ENCODE measurements at regions not wholly inside any gene's neighbourhood (a gene's known extent, or its start where the extent isn't known, plus 50 kb on each side); places are given as distances from the start of the nearest gene placed in this dataset.

DNA sequence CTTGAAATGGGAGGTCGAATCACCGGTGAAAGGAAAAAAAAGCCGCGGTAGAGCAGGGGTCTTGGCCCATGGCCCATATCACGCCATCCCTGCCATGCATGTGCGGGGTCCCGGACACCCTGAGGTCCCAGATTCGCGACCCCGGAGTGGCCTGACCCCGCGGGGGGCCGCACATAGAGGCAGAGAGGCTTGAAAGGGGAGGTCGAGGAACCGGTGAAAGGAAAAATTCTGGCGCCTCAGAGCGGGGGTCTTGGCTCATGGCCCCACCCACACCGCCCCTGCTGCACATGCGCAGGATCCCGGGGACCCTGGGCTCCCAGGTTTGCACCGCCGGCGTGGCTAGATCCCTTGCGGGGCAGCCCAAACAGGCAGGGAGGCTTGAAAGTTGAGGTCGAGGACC, 319.8 kb downstream of the ALG10 start:
- WGBS, 10 experiments: 20 to 100% methylated on average over 1 of the region's 25 CpGs; no CpG with 5 or more reads in 8 of the 10 experiments
- no peak for ATAC-seq (replicated peaks in 6 of 8)
- in situ Hi-C loops (cut with MboI; ENCODE audit: low pct_unique_long_range_greater_than_20kb in 2 of 9, low sequenced_read_pairs in 9 of 9, unreplicated experiment in 9 of 9): no loop called here

DNA sequence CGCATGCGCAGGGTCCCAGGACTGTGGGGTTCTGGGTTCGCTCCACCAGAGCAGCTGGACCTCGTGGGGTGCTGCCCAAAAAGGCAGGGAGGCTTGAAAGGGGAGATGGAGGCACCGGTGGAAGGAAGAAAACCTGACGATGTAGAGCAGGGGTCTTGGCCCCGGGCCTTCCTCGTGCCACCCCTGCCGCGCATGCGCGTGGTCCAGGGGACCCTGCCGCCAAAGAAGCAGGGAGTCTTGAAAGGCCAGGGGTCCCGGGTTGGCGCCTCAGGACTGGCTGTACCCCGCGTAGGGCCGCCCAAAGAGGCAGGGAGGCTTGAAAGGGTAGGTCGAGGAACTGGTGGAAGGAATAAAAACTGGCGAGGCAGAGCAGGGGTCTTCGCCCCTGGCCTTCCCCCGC, 321.0 kb downstream of the ALG10 start:
- Histone ChIP-seq H3K27ac (no peak overlapping the region), H3K4me3 (no peak overlapping the region), H3K4me1 (replicated peaks in 1 of 2) (no peaks in the 10 kb centered on the region)
- ATAC-seq (replicated peaks in 6 of 8): no peak
- 67 to 80% (median 70%) methylated on average over 2 to 4 of the region's 22 CpGs; no CpG with 5 or more reads in 6 of the 10 experiments for WGBS, 10 experiments
- in situ Hi-C loops (cut with MboI; ENCODE audit: low pct_unique_long_range_greater_than_20kb in 2 of 9, low sequenced_read_pairs in 9 of 9, unreplicated experiment in 9 of 9): no loop called here

More for the DNA sequence above, 319.8 kb downstream of the ALG10 start:
- no peak overlapping the region for H3K4me3 ChIP-seq
- no peaks in the 10 kb centered on the region for H3K4me1 ChIP-seq (replicated peaks in 1 of 2)
- no peak overlapping the region for H3K27ac ChIP-seq

DNA sequence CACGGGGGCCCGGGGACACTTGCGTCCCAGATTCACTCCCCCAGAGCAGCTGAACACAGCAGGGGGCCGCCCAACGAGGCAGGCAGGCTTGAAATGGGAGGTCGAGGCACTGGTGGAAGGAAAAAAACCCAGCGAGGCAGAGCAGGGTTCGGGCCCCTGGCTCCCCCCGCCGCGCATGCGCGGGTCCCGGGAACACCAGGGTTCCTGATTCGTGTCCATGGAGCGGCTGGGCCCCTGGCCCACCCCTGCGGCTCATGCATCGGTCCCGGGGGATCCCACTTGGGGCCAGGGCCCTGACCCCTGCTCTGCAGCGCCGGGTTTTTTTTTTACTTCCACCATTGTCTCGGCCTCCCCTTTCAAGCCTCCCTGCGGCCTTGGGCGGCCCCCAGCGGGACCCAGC, 321.5 kb downstream of the ALG10 start:
- in situ Hi-C loops (cut with MboI; ENCODE audit: low pct_unique_long_range_greater_than_20kb in 2 of 9, low sequenced_read_pairs in 9 of 9, unreplicated experiment in 9 of 9): no loop called here
- ATAC-seq (replicated peaks in 6 of 8): no peak
- WGBS, 10 experiments: 69% methylated on average over 9 of the region's 25 CpGs; no CpG with 5 or more reads in 9 of the 10 experiments
- Histone ChIP-seq H3K4me3 (no peak overlapping the region), H3K27ac (no peak overlapping the region), H3K4me1 (replicated peaks in 1 of 2) (no peaks in the 10 kb centered on the region)

DNA sequence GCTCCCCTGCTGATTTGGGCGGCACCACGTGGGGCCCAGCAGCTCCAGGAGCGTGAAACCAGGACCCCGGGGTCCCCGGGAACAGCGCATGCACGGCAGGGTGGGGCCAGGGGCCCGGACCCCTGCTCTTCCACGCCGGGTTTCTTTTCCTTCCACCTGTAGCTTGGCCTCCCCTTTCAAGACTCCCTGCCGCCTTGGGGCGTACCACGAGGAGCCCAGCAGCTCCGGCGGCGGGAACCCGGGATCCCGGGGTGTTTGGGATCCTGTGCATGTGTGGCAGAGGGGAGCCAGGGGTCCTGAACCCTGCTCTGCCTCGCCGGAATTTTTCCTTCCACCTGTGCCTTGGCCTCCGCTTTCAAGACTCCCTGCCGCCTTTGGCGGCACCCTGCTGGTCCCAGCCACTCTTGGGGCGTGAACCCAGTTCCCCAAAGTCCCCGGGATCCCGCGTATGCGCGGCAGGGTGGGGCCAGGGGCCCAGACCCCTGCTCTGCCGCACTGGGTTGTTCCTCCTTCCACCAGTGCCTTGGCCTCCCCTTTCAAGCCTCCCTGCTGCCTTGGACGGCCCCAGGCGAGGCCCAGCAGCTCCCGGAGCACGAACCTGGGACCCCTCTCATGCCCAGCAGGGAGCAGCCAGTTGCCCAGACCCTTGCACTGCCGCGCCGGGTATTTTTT, 322.7 kb downstream of the ALG10 start:
- 43 to 80% (median 59%) methylated on average over 1 to 9 of the region's 37 CpGs; no CpG with 5 or more reads in 5 of the 10 experiments for WGBS, 10 experiments
- in situ Hi-C loops (cut with MboI; ENCODE audit: low pct_unique_long_range_greater_than_20kb in 2 of 9, low sequenced_read_pairs in 9 of 9, unreplicated experiment in 9 of 9): no loop called here
- no peak overlapping the region for H3K4me3 ChIP-seq
- no peak overlapping the region for H3K27ac ChIP-seq
- H3K4me1 ChIP-seq (replicated peaks in 1 of 2): no peaks in the 10 kb centered on the region
- ATAC-seq (replicated peaks in 6 of 8): no peak

DNA sequence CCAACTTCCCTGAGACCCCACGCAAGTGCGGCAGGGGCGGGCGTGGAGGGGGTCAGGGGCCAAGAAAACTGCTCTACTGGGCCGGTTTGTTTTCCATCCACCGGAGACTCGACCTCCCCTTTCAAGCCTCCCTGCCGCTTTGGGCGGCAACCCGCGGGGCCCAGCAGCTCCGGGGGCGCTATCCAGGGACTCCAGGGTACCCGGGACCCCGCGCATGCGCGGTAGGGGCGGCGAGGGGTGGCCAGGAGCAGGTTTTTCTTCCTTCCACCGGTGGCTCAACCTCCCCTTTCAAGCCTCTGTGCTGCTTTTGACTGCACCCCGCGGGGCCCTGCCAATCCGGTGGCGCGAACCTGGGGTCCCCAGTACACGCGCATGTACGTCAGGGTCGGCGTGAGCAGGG, 323.5 kb downstream of the ALG10 start:
- ATAC-seq (replicated peaks in 6 of 8): no peak
- no peak overlapping the region for H3K27ac ChIP-seq
- peak overlapping the region in 1 of 5 donors; percentile 14 for H3K4me3 ChIP-seq
- in situ Hi-C loops (cut with MboI; ENCODE audit: low pct_unique_long_range_greater_than_20kb in 2 of 9, low sequenced_read_pairs in 9 of 9, unreplicated experiment in 9 of 9): no loop called here
- H3K4me1 ChIP-seq (replicated peaks in 1 of 2): no peaks in the 10 kb centered on the region
- WGBS, 10 experiments: 26 to 100% methylated on average over 2 to 4 of the region's 31 CpGs; no CpG with 5 or more reads in 8 of the 10 experiments

DNA sequence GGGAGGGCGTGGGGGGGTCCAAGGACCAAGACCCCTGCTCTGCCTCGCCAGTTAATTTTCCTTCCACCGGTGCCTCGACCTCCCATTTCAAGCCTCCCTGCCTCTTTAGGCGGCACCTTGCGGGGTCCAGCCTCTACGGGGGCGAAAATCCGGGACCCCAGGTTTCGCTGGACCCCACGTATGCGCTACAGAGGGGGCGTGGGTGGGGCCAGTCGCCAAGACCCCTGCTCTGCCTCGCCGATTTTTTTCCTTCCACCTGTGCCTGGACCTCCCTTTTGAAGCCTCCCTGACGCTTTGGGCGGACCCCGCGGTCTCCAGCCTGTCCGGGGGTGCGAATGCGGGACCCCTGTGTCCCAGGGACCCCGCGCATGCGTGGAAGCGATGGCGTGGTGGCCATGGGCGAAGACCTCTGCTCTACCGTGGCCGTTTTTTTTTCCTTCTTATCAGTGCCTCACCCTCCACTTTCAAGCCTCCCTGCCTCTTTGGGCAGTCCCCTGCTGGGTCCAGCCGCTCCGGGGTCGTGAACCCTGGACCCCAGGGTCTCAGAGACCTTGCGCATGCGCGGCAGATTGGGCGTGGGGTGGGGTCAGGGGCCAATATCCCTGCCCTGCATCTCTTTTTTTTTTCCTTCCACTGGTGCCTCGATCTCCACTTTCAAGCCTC, 324.2 kb downstream of the ALG10 start:
- Histone ChIP-seq H3K27ac (no peak overlapping the region), H3K4me1 (replicated peaks in 1 of 2) (no peaks in the 10 kb centered on the region), H3K4me3 (peak overlapping the region in 1 of 5 donors; percentile 8)
- in situ Hi-C loops (cut with MboI; ENCODE audit: low pct_unique_long_range_greater_than_20kb in 2 of 9, low sequenced_read_pairs in 9 of 9, unreplicated experiment in 9 of 9): no loop called here
- ATAC-seq (replicated peaks in 6 of 8): no peak
- 20 to 80% (median 45%) methylated on average over 2 to 10 of the region's 39 CpGs; no CpG with 5 or more reads in 4 of the 10 experiments for WGBS, 10 experiments

DNA sequence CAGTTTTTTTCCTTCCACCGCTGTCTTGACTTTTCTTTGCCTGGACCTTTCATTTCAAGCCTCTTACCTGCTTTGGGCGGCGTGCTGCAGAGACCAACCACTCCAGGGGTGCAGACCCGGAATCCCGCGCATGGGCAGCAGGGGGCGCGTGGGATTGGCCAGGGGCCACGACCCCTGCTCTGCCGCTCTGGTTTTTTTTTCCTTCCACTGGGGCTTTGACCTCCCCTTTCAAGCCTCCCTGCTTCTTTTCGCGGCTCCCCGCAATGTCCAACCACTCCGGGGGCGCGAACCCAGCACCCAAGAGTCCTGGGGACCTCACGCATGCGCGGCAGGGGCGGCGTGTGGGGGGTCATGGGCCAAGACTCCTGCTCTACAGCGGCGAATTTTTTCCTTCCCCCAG, 325.1 kb downstream of the ALG10 start:
- Histone ChIP-seq H3K4me3 (no peak overlapping the region), H3K27ac (no peak overlapping the region), H3K4me1 (replicated peaks in 1 of 2) (no peaks in the 10 kb centered on the region)
- in situ Hi-C loops (cut with MboI; ENCODE audit: low pct_unique_long_range_greater_than_20kb in 2 of 9, low sequenced_read_pairs in 9 of 9, unreplicated experiment in 9 of 9): no loop called here
- ATAC-seq (replicated peaks in 6 of 8): no peak
- 57 to 94% (median 60%) methylated on average over 2 to 9 of the region's 23 CpGs; no CpG with 5 or more reads in 7 of the 10 experiments for WGBS, 10 experiments

DNA sequence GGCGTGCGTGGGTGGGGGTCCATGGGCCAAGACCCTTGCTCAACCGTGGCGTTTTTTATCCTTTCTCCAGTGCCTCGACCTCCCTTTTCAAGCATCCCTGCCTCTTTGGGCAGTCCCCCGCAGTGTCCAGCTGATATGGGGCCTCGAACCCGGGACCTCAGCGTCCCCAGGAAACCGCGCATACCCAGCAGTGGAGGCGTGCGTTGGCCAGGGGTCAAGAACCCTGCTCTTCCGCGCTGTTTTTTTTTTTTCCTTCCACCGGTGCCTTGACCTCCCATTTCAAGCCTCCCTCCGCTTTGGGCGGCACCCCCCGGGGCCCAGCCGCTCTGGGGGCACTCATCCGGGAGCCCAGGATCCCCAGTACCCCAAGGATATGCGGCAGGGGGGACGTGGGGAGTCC, 325.8 kb downstream of the ALG10 start:
- H3K4me1 ChIP-seq (replicated peaks in 1 of 2): no peaks in the 10 kb centered on the region
- in situ Hi-C loops (cut with MboI; ENCODE audit: low pct_unique_long_range_greater_than_20kb in 2 of 9, low sequenced_read_pairs in 9 of 9, unreplicated experiment in 9 of 9): no loop called here
- no peak overlapping the region for H3K27ac ChIP-seq
- no peak for ATAC-seq (replicated peaks in 6 of 8)
- H3K4me3 ChIP-seq: no peak overlapping the region
- WGBS, 10 experiments: 60 to 82% (median 70%) methylated on average over 1 to 15 of the region's 23 CpGs; no CpG with 5 or more reads in 5 of the 10 experiments

DNA sequence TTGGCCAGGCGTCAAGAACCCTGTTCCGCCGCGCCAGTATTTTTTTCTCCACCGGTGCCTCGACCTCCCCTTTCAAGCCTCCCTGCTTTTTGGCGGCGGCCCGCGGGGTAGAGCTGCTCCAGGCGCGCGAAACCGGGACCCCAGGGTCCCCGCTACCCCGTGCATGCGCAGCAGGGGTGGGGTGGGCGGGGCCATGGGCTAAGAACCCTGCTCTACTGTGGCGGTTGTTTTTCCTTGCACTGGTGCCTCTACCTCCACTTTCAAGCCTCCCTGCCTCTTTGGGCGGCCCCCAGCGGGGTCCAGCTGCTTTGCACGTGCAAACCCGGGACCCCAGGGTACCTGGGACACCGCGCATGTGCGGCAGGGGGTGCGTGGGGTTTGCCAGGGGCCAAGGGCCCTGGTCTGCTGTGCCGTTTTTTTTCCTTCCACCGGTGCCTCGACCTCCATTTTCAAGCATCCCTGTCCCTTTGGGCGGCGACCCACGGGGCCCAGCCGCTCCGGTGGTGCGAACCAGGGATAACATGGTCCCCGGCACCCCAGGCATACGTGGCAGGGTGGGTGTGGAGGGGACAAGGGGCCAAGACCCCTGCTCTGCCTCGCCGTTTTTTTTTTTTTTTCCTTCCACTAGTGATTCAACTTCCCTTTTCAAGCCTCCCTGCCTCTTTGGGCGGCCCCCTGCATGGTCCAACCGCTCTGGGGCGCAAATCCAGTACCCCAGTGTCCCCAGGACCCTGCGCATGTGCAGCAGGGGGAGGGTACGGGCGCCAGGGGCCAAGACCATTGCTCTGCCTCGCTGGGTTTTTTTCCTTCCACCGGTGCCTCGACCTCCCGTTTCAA, 326.8 kb downstream of the ALG10 start:
- in situ Hi-C loops (cut with MboI; ENCODE audit: low pct_unique_long_range_greater_than_20kb in 2 of 9, low sequenced_read_pairs in 9 of 9, unreplicated experiment in 9 of 9): no loop called here
- Histone ChIP-seq H3K4me1 (replicated peaks in 1 of 2) (no peaks in the 10 kb centered on the region), H3K27ac (no peak overlapping the region), H3K4me3 (no peak overlapping the region)
- no peak for ATAC-seq (replicated peaks in 6 of 8)
- 20 to 80% (median 70%) methylated on average over 1 to 3 of the region's 50 CpGs; no CpG with 5 or more reads in 7 of the 10 experiments for WGBS, 10 experiments

DNA sequence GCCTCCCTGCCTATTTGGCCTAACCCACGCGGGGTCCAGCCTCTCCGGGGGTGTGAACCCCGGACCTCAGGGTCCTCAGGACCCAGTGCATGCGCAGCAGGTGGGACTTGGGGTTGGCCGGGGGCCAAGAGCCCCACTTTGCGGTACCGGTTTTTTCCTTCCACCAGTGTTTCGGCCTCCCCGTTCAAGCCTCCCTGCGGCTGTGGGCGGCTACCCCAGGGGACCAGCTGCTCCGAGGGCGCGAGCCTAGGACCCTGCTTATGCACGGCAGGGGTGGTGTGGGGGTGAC, 327.3 kb downstream of the ALG10 start:
- WGBS, 10 experiments: 6 to 92% (median 72%) methylated on average over 5 to 8 of the region's 16 CpGs; no CpG with 5 or more reads in 5 of the 10 experiments
- Histone ChIP-seq H3K4me1 (replicated peaks in 1 of 2) (no peaks in the 10 kb centered on the region), H3K27ac (no peak overlapping the region), H3K4me3 (no peak overlapping the region)
- ATAC-seq (replicated peaks in 6 of 8): no peak
- in situ Hi-C loops (cut with MboI; ENCODE audit: low pct_unique_long_range_greater_than_20kb in 2 of 9, low sequenced_read_pairs in 9 of 9, unreplicated experiment in 9 of 9): no loop called here

DNA sequence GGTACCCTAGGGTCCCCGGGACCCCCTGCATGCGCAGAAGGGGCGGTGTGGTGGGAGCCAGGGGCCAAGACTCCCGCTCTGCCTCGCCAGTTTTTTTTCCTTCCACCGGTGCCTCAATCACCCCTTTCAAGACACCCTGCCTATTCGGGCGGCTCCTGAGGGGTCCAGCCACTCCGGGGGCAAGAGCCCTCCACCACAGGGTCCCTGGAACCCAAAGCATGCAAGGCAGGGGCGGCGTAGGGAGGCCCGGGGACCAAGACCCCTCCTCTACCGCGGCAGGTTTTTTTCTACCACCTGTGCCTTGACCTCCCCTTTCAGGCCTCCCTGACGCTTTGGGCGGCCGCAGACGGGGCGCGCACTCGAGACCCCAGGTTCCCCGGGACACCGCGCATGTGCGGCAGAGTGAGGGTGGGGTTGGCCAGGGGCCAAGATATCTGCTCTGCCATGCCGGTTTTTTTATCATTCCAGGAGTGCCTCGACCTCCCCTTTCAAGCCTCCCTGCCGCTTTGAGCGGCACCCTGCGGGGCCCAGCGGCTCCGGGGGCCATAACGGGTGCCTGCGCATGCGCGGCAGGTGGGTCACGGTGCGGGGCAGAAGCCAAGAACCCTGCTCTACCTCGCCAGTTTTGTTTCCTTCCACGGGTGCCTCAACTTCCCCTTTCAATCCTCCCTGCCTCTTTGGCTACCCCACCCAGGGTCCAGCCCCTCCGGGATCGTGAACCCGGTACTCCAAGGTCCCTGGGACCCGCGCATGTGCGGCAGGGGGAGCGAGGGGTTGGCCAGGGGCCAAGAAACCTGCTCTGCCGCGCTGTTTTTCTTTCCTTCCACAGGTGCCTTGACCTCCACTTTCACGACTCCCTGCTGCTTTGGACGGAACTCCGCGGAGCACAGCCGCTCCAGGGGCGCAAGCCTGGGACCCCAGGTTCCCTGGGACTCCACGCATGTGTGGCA, 328.1 kb downstream of the ALG10 start:
- no peak for ATAC-seq (replicated peaks in 6 of 8)
- Histone ChIP-seq H3K27ac (no peak overlapping the region), H3K4me3 (no peak overlapping the region), H3K4me1 (replicated peaks in 1 of 2) (no peaks in the 10 kb centered on the region)
- in situ Hi-C loops (cut with MboI; ENCODE audit: low pct_unique_long_range_greater_than_20kb in 2 of 9, low sequenced_read_pairs in 9 of 9, unreplicated experiment in 9 of 9): no loop called here
- 40 to 84% (median 67%) methylated on average over 1 to 21 of the region's 56 CpGs; no CpG with 5 or more reads in 4 of the 10 experiments for WGBS, 10 experiments

DNA sequence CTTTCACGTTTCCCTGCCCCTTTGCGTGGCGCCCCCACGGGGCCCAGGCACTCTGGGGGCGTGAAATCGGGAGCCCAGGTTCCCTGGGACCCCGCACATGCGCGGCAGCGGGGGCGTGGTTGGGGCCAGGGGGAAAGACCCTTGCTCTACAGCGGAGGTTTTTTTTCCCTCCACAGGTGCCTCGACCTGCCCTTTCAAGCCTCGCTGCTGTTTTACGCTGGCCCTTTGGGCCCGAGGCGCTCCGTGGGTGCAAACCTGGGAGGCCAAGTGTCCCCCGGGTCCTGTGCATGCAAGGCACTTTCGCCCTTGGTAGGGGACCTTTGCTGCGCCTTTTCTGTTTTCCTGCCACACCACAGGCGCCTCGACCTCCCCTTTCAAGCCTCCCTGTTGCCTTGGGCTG, 329.8 kb downstream of the ALG10 start:
- Histone ChIP-seq H3K27ac (no peak overlapping the region), H3K4me3 (no peak overlapping the region), H3K4me1 (replicated peaks in 1 of 2) (no peaks in the 10 kb centered on the region)
- ATAC-seq (replicated peaks in 6 of 8): no peak
- in situ Hi-C loops (cut with MboI; ENCODE audit: low pct_unique_long_range_greater_than_20kb in 2 of 9, low sequenced_read_pairs in 9 of 9, unreplicated experiment in 9 of 9): no loop called here
- 37% methylated on average over 9 of the region's 23 CpGs; no CpG with 5 or more reads in 9 of the 10 experiments for WGBS, 10 experiments

Measured in motor neuron (in vitro differentiated cells).